Lung (tissue), 11 donors: ENCODE measurements at regions not wholly inside any gene's neighbourhood (a gene's known extent, or its start where the extent isn't known, plus 50 kb on each side); places are given as distances from the start of the nearest gene placed in this dataset.
"Not testable (repeated sequence)": the region's sequence is repeated elsewhere in the genome, so short reads cannot be mapped to it uniquely, and the experiment has no call there.

Experiments used
- ATAC-seq: fragments of 200-7000 bp; cut with Tn5 transposase; one replicate; pipeline ENCODE4 v1.9.1; 2020; ENCODE audit warnings: moderate number of reproducible peaks; ENCODE audit not compliant: insufficient read depth, low FRiP score
- DNase-seq, 3 donors: peaks; one replicate each; pipeline ENCODE4 v3.0.0-alpha.2; 2013 to 2017
- H3K27ac ChIP-seq, 2 donors: one replicate each; pipeline ENCODE4 v1.5.1; 2013; ENCODE audit warnings: mild to moderate bottlenecking in 2 of 2, moderate library complexity in 2 of 2, control low read depth in 1 of 2, inconsistent platforms in 1 of 2, low read depth in 1 of 2, low read length in 1 of 2
- H3K27me3 ChIP-seq, 3 donors: one replicate each; pipeline ENCODE4 v1.5.1; 2013; ENCODE audit warnings: low read length in 2 of 3; ENCODE audit not compliant: control insufficient read depth in 3 of 3, insufficient read depth in 3 of 3
- H3K36me3 ChIP-seq, 4 donors: one replicate each; pipeline ENCODE4 v1.5.1; 2013; ENCODE audit warnings: low read length in 4 of 4, mild to moderate bottlenecking in 1 of 4, moderate library complexity in 1 of 4; ENCODE audit not compliant: control insufficient read depth in 4 of 4, insufficient read depth in 4 of 4
- H3K4me1 ChIP-seq, 5 donors: one replicate each; pipeline ENCODE4 v1.5.1; 2013; ENCODE audit warnings: low read length in 5 of 5, mild to moderate bottlenecking in 2 of 5, moderate library complexity in 1 of 5; ENCODE audit not compliant: control insufficient read depth in 5 of 5, insufficient read depth in 5 of 5
- H3K4me3 ChIP-seq: one replicate; pipeline ENCODE4 v1.5.1; 2013; ENCODE audit warnings: mild to moderate bottlenecking, control low read depth, moderate library complexity
- H3K9ac ChIP-seq, 2 donors: one replicate each; pipeline ENCODE4 v1.5.1; 2013; ENCODE audit warnings: low read length in 2 of 2, control low read depth in 1 of 2; ENCODE audit not compliant: insufficient read depth in 1 of 2
- H3K9me3 ChIP-seq, 4 donors: one replicate each; pipeline ENCODE4 v1.5.1; 2013; ENCODE audit warnings: low read length in 3 of 4, mild to moderate bottlenecking in 1 of 4, moderate library complexity in 1 of 4; ENCODE audit not compliant: control insufficient read depth in 4 of 4, insufficient read depth in 3 of 4
- WGBS, 2 donors: extraction: QIAGEN DNeasy Blood & Tissue Kit; methylation state at CpG; one replicate each; pipeline ENCODE4 v1.1.7; 2013; 5-methylcytosine and 5-hydroxymethylcytosine counted together
- TF ChIP-seq, protein P1 (sequence below): IDR thresholded peaks from 2 replicates; pipeline ENCODE4 v1.5.1; 2012; ENCODE audit warnings: mild to moderate bottlenecking; ENCODE audit errors: control extremely low read depth, extremely low read depth
- donor health status: control.
- donor health status: control.
- donor health status: Bipolar disorder and iron deficiency.
- donor health status: healthy.
- donor health status: DM: yes; HTN: yes; CAD: no.

DNA sequence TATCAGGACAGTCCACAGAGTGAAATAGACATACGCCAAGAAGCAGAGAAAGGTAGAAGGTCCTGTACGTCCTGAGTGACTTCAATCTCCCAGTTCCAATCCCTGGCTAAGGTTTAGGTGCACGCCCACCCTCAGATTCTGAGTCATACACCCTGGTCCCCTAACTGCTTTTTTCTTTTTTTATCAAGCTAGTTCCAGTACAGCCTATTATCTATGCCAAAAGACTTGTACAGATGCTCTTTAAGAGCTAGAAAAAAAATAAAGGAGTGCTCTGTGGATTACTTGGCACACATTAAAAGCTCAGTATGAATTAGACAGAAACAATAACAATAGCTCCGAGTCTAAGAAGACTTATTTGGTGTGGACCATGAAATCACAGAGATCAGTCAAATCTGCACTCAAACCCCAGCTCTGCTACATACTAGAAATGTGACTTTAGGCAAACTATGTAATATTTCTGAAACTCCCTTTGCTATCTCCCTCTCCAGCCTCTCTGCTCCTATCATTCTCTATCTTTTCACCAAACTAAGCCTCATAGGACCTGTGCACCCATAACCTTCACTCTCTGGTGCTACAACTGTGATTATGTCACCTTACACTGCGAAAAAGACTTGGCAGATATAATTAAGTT is 168.8 kb upstream of the KCTD7 start:
- not testable (repeated sequence) for H3K9me3 ChIP-seq, H3K4me1 ChIP-seq, H3K27ac ChIP-seq, ATAC-seq, H3K36me3 ChIP-seq, H3K27me3 ChIP-seq, DNase-seq, H3K9ac ChIP-seq, H3K4me3 ChIP-seq
- WGBS, 2 donors, result 82 to 88% methylated on average over 5 of the region's 5 CpGs

DNA sequence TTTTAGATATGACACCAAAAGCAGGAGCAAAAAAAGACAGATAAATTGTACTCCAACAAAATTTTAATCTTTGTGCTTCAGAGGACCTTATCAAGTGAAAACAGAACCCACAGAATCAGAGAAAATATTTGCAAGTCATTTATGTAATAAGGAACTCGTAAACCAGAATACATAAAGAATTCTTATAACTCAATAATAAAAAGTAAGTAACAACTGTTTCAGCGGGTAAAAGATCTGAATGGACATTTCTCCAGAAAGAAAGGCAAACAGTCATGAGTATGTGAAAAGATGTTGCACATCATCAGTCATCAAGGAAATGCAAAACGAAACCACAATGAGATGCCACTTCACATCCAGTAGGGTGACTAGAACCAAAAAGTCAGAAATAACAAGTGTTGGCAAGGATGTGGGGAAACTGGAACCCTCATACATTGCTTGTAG is 167.7 kb upstream of the KCTD7 start:
- 56 to 81% methylated on average over 3 of the region's 3 CpGs for WGBS, 2 donors
- Histone ChIP-seq H3K4me1 (no peaks in the 10 kb centered on the region), H3K9me3 (peaks cover 0 to 4% (median 0%) of the 10 kb centered on the region in 4 donors), H3K27ac (no peak overlapping the region), H3K4me3 (no peak overlapping the region), H3K36me3 (no peaks in the 10 kb centered on the region), H3K9ac (no peak overlapping the region), H3K27me3 (no peaks in the 10 kb centered on the region)
- DNase-seq, result no peak
- ATAC-seq, result no peak
- TF ChIP-seq, protein P1, sequence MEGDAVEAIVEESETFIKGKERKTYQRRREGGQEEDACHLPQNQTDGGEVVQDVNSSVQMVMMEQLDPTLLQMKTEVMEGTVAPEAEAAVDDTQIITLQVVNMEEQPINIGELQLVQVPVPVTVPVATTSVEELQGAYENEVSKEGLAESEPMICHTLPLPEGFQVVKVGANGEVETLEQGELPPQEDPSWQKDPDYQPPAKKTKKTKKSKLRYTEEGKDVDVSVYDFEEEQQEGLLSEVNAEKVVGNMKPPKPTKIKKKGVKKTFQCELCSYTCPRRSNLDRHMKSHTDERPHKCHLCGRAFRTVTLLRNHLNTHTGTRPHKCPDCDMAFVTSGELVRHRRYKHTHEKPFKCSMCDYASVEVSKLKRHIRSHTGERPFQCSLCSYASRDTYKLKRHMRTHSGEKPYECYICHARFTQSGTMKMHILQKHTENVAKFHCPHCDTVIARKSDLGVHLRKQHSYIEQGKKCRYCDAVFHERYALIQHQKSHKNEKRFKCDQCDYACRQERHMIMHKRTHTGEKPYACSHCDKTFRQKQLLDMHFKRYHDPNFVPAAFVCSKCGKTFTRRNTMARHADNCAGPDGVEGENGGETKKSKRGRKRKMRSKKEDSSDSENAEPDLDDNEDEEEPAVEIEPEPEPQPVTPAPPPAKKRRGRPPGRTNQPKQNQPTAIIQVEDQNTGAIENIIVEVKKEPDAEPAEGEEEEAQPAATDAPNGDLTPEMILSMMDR, result no peak

DNA sequence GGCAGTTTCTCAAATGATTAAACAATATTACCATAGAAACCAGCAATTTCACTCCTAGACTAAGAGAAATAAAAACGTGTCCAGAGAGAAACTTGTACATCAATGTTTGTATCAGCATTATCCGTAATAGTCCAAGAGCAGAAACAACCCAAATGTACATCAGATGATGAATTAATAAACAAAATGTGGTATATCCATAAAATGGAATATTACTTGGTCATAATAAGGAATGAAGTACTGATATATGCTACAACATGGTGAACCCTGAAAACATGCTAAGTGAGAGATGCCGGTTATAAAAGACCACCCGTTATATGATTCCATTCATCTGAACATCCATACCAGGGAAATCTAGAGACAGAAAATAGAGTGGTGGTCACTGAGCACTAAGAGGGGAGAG is 167.3 kb upstream of the KCTD7 start:
- H3K4me3 ChIP-seq, DNase-seq, H3K4me1 ChIP-seq, H3K27me3 ChIP-seq, H3K36me3 ChIP-seq, H3K9ac ChIP-seq, ATAC-seq, H3K9me3 ChIP-seq, H3K27ac ChIP-seq: not testable (repeated sequence)
- WGBS, 2 donors, result 94 to 96% methylated on average over 4 of the region's 4 CpGs

DNA sequence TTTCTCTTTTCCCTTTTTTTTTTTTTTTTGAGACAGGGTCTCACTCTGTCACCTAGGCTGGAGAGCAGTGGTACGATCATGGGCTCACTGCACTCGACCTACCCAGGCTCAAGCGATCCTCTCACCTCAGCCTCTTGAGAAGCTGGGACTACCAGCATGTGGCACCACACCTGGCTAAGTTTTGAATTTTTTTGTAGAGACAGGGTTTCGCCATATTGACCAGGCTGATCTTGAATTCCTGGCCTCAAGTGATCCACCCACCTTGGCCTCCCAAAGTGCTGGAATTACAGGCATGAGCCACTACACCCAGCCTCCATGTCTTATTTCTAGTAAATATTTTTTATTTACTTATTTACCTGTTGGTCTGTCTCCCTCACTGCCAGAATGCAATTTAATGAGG is 165.8 kb upstream of the KCTD7 start:
- WGBS, 2 donors, result 94 to 100% methylated on average over 4 of the region's 4 CpGs
- not testable (repeated sequence) for H3K36me3 ChIP-seq, H3K9me3 ChIP-seq, H3K9ac ChIP-seq, H3K27me3 ChIP-seq, ATAC-seq, H3K4me1 ChIP-seq, H3K4me3 ChIP-seq, DNase-seq, H3K27ac ChIP-seq

DNA sequence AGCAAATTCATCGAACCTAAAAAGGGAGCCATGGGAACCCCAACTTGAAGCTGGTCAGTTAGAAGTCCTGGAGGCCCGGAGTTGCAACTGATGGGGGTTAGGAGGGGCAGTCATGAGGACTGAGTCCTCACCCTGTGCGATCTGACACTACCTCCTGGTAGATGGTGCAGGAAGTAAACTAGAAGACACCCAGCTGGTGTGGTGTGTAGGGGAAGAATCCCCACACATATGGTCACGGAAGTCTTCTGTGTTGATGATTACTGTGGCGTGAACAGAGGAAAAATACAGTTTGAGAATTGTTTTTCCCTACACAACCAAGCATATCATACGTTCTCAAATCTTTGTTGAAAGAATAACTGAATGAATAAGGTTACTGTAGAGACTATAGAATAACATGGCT is 164.6 kb upstream of the KCTD7 start:
- no peak overlapping the region for H3K27ac ChIP-seq
- DNase-seq, result no peak
- no peaks in the 10 kb centered on the region for H3K4me1 ChIP-seq

More for the DNA sequence above, 164.6 kb upstream of the KCTD7 start:
- peaks cover 0 to 4% (median 0%) of the 10 kb centered on the region in 4 donors for H3K9me3 ChIP-seq
- no peak for ATAC-seq
- H3K9ac ChIP-seq, result no peak overlapping the region
- WGBS, 2 donors, result 94 to 96% methylated on average over 6 of the region's 6 CpGs
- TF ChIP-seq, protein P1, result no peak
- H3K27me3 ChIP-seq, result no peaks in the 10 kb centered on the region
- no peak overlapping the region for H3K4me3 ChIP-seq
- H3K36me3 ChIP-seq, result no peaks in the 10 kb centered on the region
